CD4-positive, alpha-beta T cell (primary cell): ENCODE measurements at regions not wholly inside any gene's neighbourhood (a gene's known extent, or its start where the extent isn't known, plus 50 kb on each side); places are given as distances from the start of the nearest gene placed in this dataset.

Experiments used
- ATAC-seq: fragments of 200-7000 bp; cut with Tn5 transposase; one replicate; pipeline ENCODE4 v1.10.0; 2022; ENCODE audit warnings: mild to moderate bottlenecking; ENCODE audit not compliant: poor library complexity
- CTCF ChIA-PET: fragments of 350-600 bp; sonication (Branson Sonifier 250); formaldehyde crosslinking; loops from one replicate; lab custom pipeline; 2021; ENCODE audit warnings: antibody characterized with exemption, inconsistent platforms; lab: Charles Lee
- POLR2A ChIA-PET: fragments of 350-600 bp; sonication (Branson Sonifier 250); formaldehyde crosslinking; loops from one replicate; lab custom pipeline; 2021; ENCODE audit warnings: antibody characterized with exemption, inconsistent platforms; lab: Charles Lee
- DNase-seq, 14 experiments: peaks; one replicate each; pipeline ENCODE4 v3.0.0-alpha.2; 2013 to 2020; ENCODE audit warnings: mixed read lengths in 2 of 14
- H3K27ac ChIP-seq, 2 donors: one replicate each; pipeline versions ENCODE4 v1.5.1 to v1.7.0; 2013; ENCODE audit warnings: low read length in 2 of 2, low read depth in 1 of 2, mild to moderate bottlenecking in 1 of 2
- H3K27me3 ChIP-seq, 2 experiments: 1 replicate in 1 of 2; 2 replicates in 1 of 2; pipeline versions ENCODE4 v1.6.1 to v1.7.0; 2013; ENCODE audit warnings: low read length in 2 of 2, control low read depth in 1 of 2, mild to moderate bottlenecking in 1 of 2, moderate library complexity in 1 of 2; ENCODE audit not compliant: insufficient read depth in 2 of 2, control insufficient read depth in 1 of 2
- H3K36me3 ChIP-seq: one replicate; pipeline ENCODE4 v1.6.1; 2013; ENCODE audit warnings: low read length, control low read depth; ENCODE audit not compliant: insufficient read depth
- H3K4me1 ChIP-seq: one replicate; pipeline ENCODE4 v1.6.1; 2013; ENCODE audit warnings: low read length, control low read depth; ENCODE audit not compliant: insufficient read depth
- H3K4me3 ChIP-seq: one replicate; pipeline ENCODE4 v1.5.1; 2013; ENCODE audit warnings: mild to moderate bottlenecking, low read length, moderate library complexity
- H3K9me3 ChIP-seq, 2 experiments: 1 replicate in 1 of 2; 2 replicates in 1 of 2; pipeline versions ENCODE4 v1.6.1 to v1.7.0; 2013; ENCODE audit warnings: low read length in 2 of 2, mild to moderate bottlenecking in 2 of 2, control low read depth in 1 of 2, moderate library complexity in 1 of 2; ENCODE audit not compliant: control insufficient read depth in 1 of 2, insufficient read depth in 1 of 2
- H3K27ac Mint-ChIP-seq: one replicate; pipeline ENCODE4 v1.8.0; 2020; ENCODE audit warnings: mixed read lengths
- H3K27me3 Mint-ChIP-seq: one replicate; pipeline ENCODE4 v1.8.0; 2021; ENCODE audit warnings: mixed read lengths
- H3K36me3 Mint-ChIP-seq: one replicate; pipeline ENCODE4 v1.8.0; 2021; ENCODE audit warnings: low read depth, mixed read lengths
- H3K4me1 Mint-ChIP-seq: one replicate; pipeline ENCODE4 v1.8.0; 2021; ENCODE audit warnings: low read depth, mixed read lengths
- H3K4me3 Mint-ChIP-seq: one replicate; pipeline ENCODE4 v1.8.0; 2020; ENCODE audit warnings: mild to moderate bottlenecking, mixed read lengths
- H3K9me3 Mint-ChIP-seq: one replicate; pipeline ENCODE4 v1.8.0; 2020; ENCODE audit warnings: mixed read lengths
- intact Hi-C, 2 experiments: fragments of 100-400 bp; cut with DNase I in 1 of 2; cut with micrococcal nuclease in 1 of 2; formaldehyde crosslinking; loops; one replicate each; pipeline versions ENCODE4 v1.15.1 to v1.9.0; 2023 to 2025; cut with DNase I, micrococcal nuclease
- TF ChIP-seq, protein P1 (sequence below): fragments of 200-600 bp; IDR thresholded peaks from one replicate; pipeline ENCODE4 v1.8.0; 2022; ENCODE audit warnings: antibody characterized with exemption, mild to moderate bottlenecking

DNA sequence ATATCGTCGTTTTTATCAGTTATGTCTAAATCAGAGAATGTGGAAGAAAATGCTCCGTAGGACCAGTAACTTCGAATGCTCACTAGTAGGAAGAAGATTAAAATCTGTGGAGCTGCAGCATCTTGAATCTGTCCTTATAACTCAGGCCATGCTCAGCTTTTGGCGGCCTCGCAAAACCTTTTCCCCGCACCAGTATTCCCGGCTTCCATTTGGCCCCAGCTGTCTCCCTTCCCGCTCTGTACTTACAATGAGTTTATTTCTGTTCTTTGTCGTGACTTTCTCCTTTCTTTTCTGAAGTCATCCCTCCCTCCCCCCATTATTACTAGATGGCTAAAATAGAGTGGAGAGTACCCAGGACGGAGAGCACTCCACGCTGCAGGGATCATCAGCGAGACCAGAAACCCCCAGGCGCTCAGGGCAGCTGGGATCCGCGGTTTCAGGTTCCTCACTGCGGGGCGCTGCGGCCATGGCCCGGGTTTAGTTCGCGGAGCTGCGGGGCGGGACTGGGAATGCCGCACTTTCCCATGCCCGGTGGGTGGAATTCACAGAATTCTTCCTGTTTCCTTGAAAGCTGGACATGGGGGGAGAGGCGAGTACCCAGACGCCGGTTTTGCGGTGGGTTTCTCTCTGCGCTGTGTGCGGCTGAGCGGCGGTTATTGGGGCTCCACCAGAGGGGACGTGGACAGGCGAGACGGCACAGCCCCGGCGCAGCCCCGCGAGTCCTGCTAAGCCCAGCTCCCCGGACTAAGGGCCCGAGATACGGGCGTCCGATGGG is 183.5 kb downstream of the POM121L12 start:
- no peaks in the 10 kb centered on the region for H3K27me3 ChIP-seq
- H3K4me3 ChIP-seq, result no peak overlapping the region
- no peak overlapping the region for H3K4me3 Mint-ChIP-seq
- DNase-seq (no peak), ATAC-seq (no peak)
- TF ChIP-seq, protein P1, sequence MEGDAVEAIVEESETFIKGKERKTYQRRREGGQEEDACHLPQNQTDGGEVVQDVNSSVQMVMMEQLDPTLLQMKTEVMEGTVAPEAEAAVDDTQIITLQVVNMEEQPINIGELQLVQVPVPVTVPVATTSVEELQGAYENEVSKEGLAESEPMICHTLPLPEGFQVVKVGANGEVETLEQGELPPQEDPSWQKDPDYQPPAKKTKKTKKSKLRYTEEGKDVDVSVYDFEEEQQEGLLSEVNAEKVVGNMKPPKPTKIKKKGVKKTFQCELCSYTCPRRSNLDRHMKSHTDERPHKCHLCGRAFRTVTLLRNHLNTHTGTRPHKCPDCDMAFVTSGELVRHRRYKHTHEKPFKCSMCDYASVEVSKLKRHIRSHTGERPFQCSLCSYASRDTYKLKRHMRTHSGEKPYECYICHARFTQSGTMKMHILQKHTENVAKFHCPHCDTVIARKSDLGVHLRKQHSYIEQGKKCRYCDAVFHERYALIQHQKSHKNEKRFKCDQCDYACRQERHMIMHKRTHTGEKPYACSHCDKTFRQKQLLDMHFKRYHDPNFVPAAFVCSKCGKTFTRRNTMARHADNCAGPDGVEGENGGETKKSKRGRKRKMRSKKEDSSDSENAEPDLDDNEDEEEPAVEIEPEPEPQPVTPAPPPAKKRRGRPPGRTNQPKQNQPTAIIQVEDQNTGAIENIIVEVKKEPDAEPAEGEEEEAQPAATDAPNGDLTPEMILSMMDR, result no peak
- intact Hi-C loops, result no loop called here
- peaks cover 4% of the 10 kb centered on the region for H3K36me3 Mint-ChIP-seq
- POLR2A ChIA-PET, result no interaction called here
- H3K27ac Mint-ChIP-seq, result no peak overlapping the region
- H3K27ac ChIP-seq, result no peak overlapping the region
- no peaks in the 10 kb centered on the region for H3K4me1 Mint-ChIP-seq
- peaks cover 16% of the 10 kb centered on the region for H3K9me3 Mint-ChIP-seq
- H3K27me3 Mint-ChIP-seq, result no peaks in the 10 kb centered on the region
- H3K4me1 ChIP-seq, result no peaks in the 10 kb centered on the region
- peaks cover 8 to 26% of the 10 kb centered on the region in 2 experiments for H3K9me3 ChIP-seq
- CTCF ChIA-PET, result no interaction called here
- H3K36me3 ChIP-seq, result no peaks in the 10 kb centered on the region

DNA sequence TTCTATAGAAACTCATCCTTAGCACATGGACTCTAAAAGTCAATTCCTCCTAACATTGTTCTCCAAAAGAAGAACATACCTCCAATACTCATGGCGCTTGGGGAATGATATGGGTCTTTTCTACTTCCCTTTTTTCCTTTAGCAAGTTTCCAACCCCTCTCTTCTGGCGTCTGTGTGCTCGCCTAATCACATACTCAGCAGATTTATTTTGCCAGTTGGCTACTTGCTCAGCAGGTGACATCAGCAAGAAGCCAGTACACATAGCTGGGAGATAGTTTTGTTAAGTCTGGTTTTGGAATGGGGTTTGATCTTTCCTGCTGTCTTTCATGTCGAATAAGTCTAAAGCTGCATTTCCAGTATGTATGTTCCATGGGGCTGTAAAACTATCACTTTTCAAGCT is 193.8 kb downstream of the POM121L12 start:
- no peak overlapping the region for H3K27ac Mint-ChIP-seq
- no peaks in the 10 kb centered on the region for H3K36me3 ChIP-seq
- H3K9me3 ChIP-seq, result peaks cover 0 to 3% of the 10 kb centered on the region in 2 experiments
- H3K4me1 ChIP-seq, result no peaks in the 10 kb centered on the region
- ChIA-PET POLR2A (no interaction called here), CTCF (no interaction called here)
- H3K4me3 ChIP-seq, result no peak overlapping the region
- H3K4me1 Mint-ChIP-seq, result no peaks in the 10 kb centered on the region
- intact Hi-C loops, result no loop called here
- H3K27me3 ChIP-seq, result no peaks in the 10 kb centered on the region
- H3K9me3 Mint-ChIP-seq, result peaks cover 12% of the 10 kb centered on the region
- TF ChIP-seq, protein P1, result no peak
- H3K27ac ChIP-seq, result no peak overlapping the region
- no peak for ATAC-seq
- H3K4me3 Mint-ChIP-seq, result no peak overlapping the region
- DNase-seq, result no peak
- no peaks in the 10 kb centered on the region for H3K27me3 Mint-ChIP-seq
- H3K36me3 Mint-ChIP-seq, result no peaks in the 10 kb centered on the region

DNA sequence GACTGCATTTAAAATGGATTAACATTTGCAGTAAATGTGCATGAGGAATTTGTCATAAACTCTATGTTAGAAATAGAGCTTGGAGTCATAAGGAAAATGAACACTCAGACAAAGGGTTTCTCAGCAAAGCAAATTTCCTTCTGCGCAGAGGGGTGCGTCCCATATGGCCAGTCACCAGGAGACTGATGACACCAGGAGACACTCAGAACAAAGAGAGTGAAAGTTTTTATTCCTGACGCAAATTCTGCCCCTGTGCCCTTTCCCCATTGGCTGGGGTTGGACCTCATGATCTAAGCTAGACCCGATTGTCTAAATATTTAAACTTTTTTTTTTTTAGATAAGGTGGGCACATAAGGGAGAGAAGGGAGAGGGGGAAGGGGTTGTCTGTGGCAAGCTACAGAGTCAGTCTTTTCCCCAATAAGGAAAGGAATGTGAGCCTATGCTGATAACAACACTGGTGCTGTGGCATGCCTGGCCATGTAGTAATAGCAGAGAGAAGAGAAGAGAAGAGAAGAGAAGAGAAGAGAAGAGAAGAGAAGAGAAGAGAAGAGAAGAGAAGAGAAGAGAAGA is 202.0 kb downstream of the POM121L12 start:
- no peak overlapping the region for H3K27ac Mint-ChIP-seq
- no peaks in the 10 kb centered on the region for H3K4me1 ChIP-seq
- no peaks in the 10 kb centered on the region for H3K36me3 Mint-ChIP-seq
- no peaks in the 10 kb centered on the region for H3K27me3 Mint-ChIP-seq
- no peak overlapping the region for H3K27ac ChIP-seq
- ChIA-PET CTCF (no interaction called here), POLR2A (no interaction called here)
- no peaks in the 10 kb centered on the region for H3K27me3 ChIP-seq
- TF ChIP-seq, protein P1, result no peak
- ATAC-seq (no peak), DNase-seq (no peak)
- intact Hi-C loops, result no loop called here
- peaks cover 11% of the 10 kb centered on the region for H3K9me3 Mint-ChIP-seq
- no peak overlapping the region for H3K4me3 ChIP-seq
- no peaks in the 10 kb centered on the region for H3K36me3 ChIP-seq
- H3K9me3 ChIP-seq, result peaks cover 0 to 17% of the 10 kb centered on the region in 2 experiments
- H3K4me1 Mint-ChIP-seq, result no peaks in the 10 kb centered on the region
- no peak overlapping the region for H3K4me3 Mint-ChIP-seq
